Dermis blood vessel endothelial cell (primary cell): ENCODE measurements at regions not wholly inside any gene's neighbourhood (a gene's known extent, or its start where the extent isn't known, plus 50 kb on each side); places are given as distances from the start of the nearest gene placed in this dataset.

Experiments
- DNase-seq: peaks from one replicate; pipeline ENCODE4 v3.0.0; 2010

GRCh38 chr12:31867292-31867691 is 91.9 kb upstream of the RESF1 start:
- no peak for DNase-seq

GRCh38 chr12:31866523-31866922 is 92.7 kb upstream of the RESF1 start:
- DNase-seq: no peak

GRCh38 chr12:31865023-31865422 is 94.2 kb upstream of the RESF1 start:
- DNase-seq: no peak

DNA sequence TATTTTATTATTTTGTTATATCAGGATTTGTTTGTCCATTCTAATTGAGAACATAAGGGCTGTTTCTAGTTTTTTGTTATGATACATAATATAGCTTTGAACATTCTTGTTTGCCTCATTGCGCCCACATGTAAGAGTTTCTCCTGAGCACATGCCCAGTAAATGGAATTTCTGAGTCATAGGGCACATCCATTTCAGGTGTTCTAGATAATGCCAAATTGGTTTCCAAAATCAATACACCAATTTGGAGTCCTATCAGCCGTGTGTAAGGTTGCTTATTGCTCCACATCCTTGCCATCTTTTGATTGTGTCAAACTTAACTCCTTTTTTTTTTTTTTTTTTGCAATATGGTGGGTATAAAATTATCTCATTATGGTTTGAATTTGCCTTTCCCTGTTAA is 97.9 kb upstream of the RESF1 start:
- no peak for DNase-seq

GRCh38 chr12:31860401-31860800 is 98.8 kb upstream of the RESF1 start:
- DNase-seq: no peak

- DNase-seq: no peak
These were observed 99.8 kb upstream of the RESF1 start for GRCh38 chr12:31859232-31859977.

DNA sequence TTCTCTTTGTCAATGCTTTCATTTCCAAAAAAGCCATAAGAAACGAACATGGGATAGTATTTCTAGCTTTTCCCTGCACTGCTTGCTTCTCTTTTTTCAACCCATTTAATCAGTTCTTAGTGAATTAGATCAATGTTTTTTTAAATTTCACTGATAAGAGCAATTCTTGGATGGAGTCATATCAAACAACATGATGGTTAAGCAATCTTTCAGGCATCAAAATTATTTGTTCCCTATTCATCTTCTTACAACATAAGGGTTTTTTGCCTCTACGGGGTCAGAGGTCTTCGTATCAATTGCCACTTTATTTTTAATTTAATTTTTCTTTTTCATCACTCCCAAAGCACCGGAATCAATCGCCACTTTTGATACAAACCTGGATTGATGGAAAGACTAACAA is 103.8 kb upstream of the RESF1 start:
- no peak for DNase-seq

DNA sequence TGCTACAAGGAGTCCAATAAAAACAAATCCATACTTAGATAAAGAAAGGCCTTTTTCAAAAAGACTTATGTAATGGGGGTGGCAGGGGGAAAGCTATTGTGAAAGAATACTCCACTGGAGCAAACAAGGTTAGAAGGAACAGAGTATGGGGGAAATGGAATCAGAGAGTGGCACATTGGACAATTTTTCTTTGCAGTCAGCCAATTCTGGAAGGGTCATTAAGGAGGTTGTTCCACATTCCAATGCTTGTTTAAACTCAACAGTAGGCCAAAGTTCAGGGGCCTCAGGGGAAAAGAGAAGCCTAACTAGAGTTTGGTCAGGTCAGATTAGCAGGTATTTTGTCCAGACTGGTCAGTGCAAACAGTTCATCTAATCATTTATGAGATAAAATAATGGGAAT is 105.2 kb upstream of the RESF1 start:
- no peak for DNase-seq

GRCh38 chr12:31853520-31853919 is 105.7 kb upstream of the RESF1 start:
- no peak for DNase-seq

DNA sequence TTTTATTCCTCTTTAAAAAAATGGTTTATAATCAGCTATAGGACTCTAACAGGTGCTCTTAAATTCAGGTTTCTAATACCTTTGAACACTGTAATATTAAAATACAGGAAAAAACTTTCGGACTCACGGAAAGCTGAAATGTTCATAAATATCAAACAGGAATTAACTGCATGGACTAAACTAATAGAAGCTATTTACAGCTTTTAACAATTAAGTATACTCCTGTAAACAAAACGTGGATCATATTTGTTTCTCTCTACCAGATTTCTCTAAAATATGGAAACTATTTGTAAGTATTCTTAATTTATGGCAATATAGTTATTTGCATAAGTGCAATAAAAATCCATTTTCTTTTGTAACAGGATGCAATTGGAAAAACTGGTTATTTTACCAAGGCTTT is 108.9 kb upstream of the RESF1 start:
- DNase-seq: no peak

DNA sequence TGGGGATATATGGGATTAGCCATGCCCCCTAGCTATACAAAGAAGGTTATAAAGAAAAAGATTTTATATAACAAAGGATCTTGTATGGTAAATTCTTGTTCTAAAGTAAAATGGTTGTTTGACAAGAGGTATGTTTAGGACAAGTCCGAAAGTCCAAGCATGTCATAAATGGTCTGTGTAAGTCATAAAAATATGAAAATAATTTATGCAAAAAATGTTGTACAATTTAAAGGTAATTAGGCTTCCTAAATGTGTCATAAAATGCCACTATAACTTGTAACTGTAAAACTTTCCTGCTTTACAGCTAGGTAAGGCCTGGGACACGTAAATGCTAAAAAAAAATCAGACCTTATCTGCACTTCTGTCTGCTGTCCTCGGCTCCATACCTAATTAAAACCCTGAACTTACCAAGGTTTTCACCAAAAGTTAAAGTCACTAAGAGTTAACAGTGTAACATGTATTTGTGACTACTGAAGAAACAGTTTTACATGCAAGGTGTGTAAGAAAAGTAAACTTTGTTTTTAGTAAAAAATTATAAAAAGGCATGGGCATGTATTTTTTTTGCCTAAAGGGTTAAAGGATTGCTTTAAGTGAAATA is 110.0 kb upstream of the RESF1 start:
- peak; percentile 48 for DNase-seq

DNA sequence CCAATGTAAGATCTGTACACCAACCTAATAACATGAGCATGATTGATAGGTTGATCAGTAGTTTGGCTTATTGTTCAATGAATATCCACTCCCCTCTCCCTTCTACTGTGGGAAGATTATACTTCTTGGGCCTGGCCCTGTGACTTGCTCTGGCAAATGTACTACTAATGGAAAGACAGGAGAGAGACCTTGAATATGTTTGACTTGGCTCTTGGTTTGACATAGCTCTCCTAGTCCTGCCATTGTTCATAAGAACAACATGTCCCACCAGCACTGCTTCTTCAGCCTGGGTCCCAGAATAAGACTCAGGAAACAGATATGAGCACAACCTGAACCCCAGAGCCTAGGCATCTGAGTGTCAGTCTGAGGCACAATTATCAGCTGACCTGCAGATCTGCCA is 112.8 kb upstream of the RESF1 start:
- no peak for DNase-seq

DNA sequence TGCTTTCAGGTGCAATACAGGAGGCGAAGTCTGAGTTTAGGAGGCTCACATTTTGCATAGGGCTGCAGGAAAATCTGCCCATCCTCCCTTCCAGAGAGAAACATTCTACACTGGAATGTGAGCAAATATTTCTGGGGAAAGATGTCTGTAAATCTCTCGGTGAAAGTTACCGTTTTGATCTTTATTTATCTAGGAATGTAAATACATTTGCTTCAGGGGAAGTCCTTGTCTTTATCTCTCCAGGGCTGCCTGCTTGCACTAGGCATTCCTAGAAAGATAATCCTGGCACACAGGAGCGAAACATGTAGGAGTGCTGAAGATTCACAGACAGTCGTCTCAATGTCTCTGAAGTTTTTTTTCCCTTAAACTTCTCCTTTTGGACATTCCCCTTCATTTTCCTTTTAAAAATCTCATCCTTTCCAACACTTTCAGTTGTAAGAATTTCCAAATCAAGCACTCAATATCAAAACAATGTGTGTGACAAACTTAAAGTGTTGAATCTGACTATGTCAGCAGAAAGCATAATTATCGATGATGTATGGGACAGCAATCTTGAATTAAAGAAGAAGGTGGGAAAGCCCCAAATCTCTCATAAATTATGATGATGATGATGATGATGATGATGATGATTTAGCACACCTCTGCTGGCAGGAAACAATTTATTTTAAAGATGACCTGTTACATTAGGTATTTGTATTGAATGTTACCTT is 113.4 kb upstream of the RESF1 start:
- DNase-seq: no peak

- DNase-seq: no peak
These were observed 114.7 kb upstream of the AMN1 start for GRCh38 chr12:31843398-31844095.

GRCh38 chr12:31837913-31838312 is 109.1 kb upstream of the AMN1 start:
- DNase-seq: no peak

- DNase-seq: peak; percentile 57
These were observed 106.6 kb upstream of the AMN1 start for GRCh38 chr12:31835276-31835882.

DNA sequence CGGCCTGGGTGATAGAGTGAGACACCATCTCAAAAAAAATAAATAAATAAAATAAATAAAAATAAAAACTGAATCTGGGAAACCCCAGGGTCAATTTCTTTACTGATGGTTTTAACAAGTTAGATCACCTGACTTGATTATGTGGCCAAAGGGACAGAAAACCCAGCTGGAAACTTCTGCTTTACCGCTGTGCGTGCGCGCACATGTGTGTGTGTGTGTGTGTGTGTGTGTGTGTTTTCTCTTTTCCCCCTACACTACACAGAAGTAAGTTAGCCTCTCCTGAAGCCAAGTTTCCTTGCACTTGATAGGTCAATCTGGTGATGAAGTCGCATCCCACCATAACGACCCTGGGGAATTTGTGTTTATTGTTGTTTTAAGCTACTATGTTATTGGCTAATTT is 105.3 kb upstream of the AMN1 start:
- no peak for DNase-seq

DNA sequence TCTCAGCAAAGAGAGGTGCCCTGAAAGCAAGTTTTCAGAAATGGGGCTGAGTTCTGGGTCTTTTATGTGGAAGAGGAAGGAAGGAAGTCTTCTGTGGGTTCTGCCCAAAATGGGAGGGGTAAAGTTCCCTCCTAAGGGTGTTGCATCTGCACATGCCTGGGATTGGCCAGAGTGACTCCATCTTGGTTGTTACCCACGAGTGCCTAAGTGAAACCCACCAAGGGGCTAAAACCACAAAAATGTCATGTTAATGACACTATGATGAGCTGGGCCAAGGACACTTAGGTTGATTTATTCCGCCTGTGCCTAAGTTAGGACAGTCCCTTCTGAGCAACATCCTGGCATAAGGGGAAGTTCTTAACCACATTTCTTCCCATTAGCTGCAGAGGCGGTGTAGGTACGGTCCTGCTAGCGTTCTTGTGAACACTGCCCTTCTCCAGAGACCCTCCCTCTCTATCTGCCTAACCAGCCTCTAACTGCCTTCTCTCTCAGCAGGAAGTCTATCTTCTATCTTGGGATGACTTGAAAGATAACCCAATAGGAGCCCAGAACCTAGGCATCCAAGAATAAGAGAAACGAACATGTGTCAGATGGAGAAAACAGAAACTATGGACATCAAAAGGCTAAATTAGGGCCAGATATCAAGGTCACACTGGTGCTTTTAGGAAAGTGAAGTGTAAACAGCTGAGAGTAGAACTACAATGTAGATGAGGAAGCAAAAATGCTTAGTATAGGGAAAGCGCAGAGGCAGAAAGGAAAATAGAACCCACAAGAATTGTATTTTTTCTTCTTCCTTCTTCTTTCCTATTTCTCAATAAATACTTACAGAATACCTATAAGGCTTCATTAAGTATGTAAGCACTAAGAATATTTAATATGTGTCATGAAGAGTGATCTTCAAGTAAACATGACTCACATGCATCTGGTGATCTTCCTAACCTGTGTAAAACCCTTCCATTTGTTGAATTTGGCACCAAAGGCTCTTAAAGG is 104.2 kb upstream of the AMN1 start:
- no peak for DNase-seq

DNA sequence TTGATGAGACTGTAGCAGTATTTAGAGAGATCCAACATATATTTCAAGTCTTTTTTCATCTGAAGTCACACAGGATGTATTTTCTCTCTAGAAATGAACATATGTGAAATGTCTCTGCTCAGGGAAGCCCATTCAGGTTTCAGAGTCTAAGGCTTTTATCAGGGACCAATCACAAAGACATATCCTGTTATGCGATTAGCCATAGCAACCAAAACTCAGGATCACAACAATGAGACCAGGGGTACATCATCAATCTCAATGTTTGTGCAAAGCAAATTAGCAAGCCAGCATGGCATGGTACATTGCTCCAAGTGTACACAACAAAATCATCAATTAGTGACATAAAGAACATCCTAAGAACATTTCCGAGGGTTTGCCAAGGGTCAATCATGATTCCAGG is 99.2 kb upstream of the AMN1 start:
- peak; percentile 56 for DNase-seq

DNA sequence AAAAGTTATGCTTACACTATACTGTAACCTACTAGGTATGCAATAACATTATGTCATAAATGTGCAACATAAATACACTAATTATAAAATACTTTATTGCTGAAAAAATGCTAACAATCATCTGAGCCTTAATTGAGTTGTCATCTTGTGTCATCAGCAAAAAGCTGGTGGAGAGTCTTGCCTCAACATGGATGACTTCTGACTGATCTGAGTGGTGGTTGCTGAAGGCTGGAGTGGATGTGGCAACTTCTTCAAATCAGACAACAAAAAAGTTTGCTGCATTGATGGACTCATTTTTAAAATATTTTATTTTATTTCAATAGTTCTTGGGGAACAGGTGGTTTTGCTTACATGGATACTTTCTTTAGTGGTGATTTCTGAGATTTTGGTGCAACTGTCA is 93.9 kb upstream of the AMN1 start:
- no peak for DNase-seq

GRCh38 chr12:31821484-31821883 is 92.7 kb upstream of the AMN1 start:
- DNase-seq: no peak

DNA sequence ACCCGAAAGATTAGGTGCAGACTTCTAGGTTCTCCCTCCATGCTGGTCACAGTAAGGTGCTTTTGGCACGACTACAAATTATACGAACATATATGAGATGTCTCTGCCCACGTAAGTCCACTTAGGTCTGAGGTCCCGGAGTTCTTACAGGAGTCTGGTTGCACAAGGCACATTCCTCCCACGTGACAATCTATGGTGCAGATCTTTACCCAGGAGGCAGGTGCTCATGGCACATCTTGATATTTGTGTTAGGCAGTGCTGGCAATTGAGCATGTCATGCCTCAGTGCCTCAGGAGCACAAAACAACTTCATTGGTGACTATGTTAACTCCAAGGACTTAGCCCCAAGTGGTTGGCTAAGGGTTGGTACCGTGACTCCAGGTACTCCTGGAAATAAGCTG is 92.0 kb upstream of the AMN1 start:
- no peak for DNase-seq
